Lung (tissue), 11 donors: ENCODE measurements at regions not wholly inside any gene's neighbourhood (a gene's known extent, or its start where the extent isn't known, plus 50 kb on each side); places are given as distances from the start of the nearest gene placed in this dataset.

Experiments
- ATAC-seq: fragments of 200-7000 bp; cut with Tn5 transposase; one replicate; pipeline ENCODE4 v1.9.1; 2020; ENCODE audit warnings: moderate number of reproducible peaks; ENCODE audit not compliant: insufficient read depth, low FRiP score
- DNase-seq, 3 donors: peaks; one replicate each; pipeline ENCODE4 v3.0.0-alpha.2; 2013 to 2017
- H3K27ac ChIP-seq, 2 donors: one replicate each; pipeline ENCODE4 v1.5.1; 2013; ENCODE audit warnings: mild to moderate bottlenecking in 2 of 2, moderate library complexity in 2 of 2, control low read depth in 1 of 2, inconsistent platforms in 1 of 2, low read depth in 1 of 2, low read length in 1 of 2
- H3K27me3 ChIP-seq, 3 donors: one replicate each; pipeline ENCODE4 v1.5.1; 2013; ENCODE audit warnings: low read length in 2 of 3; ENCODE audit not compliant: control insufficient read depth in 3 of 3, insufficient read depth in 3 of 3
- H3K36me3 ChIP-seq, 4 donors: one replicate each; pipeline ENCODE4 v1.5.1; 2013; ENCODE audit warnings: low read length in 4 of 4, mild to moderate bottlenecking in 1 of 4, moderate library complexity in 1 of 4; ENCODE audit not compliant: control insufficient read depth in 4 of 4, insufficient read depth in 4 of 4
- H3K4me1 ChIP-seq, 5 donors: one replicate each; pipeline ENCODE4 v1.5.1; 2013; ENCODE audit warnings: low read length in 5 of 5, mild to moderate bottlenecking in 2 of 5, moderate library complexity in 1 of 5; ENCODE audit not compliant: control insufficient read depth in 5 of 5, insufficient read depth in 5 of 5
- H3K4me3 ChIP-seq: one replicate; pipeline ENCODE4 v1.5.1; 2013; ENCODE audit warnings: mild to moderate bottlenecking, control low read depth, moderate library complexity
- H3K9ac ChIP-seq, 2 donors: one replicate each; pipeline ENCODE4 v1.5.1; 2013; ENCODE audit warnings: low read length in 2 of 2, control low read depth in 1 of 2; ENCODE audit not compliant: insufficient read depth in 1 of 2
- H3K9me3 ChIP-seq, 4 donors: one replicate each; pipeline ENCODE4 v1.5.1; 2013; ENCODE audit warnings: low read length in 3 of 4, mild to moderate bottlenecking in 1 of 4, moderate library complexity in 1 of 4; ENCODE audit not compliant: control insufficient read depth in 4 of 4, insufficient read depth in 3 of 4
- WGBS, 2 donors: extraction: QIAGEN DNeasy Blood & Tissue Kit; methylation state at CpG; one replicate each; pipeline ENCODE4 v1.1.7; 2013; 5-methylcytosine and 5-hydroxymethylcytosine counted together
- TF ChIP-seq, protein P1 (sequence below): IDR thresholded peaks from 2 replicates; pipeline ENCODE4 v1.5.1; 2012; ENCODE audit warnings: mild to moderate bottlenecking; ENCODE audit errors: control extremely low read depth, extremely low read depth
- donor health status: control.
- donor health status: control.
- donor health status: Bipolar disorder and iron deficiency.
- donor health status: healthy.
- donor health status: DM: yes; HTN: yes; CAD: no.

GRCh38 chr17:12512694-12513355 is 152.9 kb upstream of the MYOCD start:
- Histone ChIP-seq H3K9me3 (no peaks in the 10 kb centered on the region), H3K9ac (no peak overlapping the region), H3K36me3 (no peaks in the 10 kb centered on the region), H3K27ac (no peak overlapping the region), H3K4me3 (no peak overlapping the region), H3K4me1 (no peaks in the 10 kb centered on the region), H3K27me3 (peaks cover 0 to 20% (median 0%) of the 10 kb centered on the region in 3 donors)
- TF ChIP-seq, protein P1, sequence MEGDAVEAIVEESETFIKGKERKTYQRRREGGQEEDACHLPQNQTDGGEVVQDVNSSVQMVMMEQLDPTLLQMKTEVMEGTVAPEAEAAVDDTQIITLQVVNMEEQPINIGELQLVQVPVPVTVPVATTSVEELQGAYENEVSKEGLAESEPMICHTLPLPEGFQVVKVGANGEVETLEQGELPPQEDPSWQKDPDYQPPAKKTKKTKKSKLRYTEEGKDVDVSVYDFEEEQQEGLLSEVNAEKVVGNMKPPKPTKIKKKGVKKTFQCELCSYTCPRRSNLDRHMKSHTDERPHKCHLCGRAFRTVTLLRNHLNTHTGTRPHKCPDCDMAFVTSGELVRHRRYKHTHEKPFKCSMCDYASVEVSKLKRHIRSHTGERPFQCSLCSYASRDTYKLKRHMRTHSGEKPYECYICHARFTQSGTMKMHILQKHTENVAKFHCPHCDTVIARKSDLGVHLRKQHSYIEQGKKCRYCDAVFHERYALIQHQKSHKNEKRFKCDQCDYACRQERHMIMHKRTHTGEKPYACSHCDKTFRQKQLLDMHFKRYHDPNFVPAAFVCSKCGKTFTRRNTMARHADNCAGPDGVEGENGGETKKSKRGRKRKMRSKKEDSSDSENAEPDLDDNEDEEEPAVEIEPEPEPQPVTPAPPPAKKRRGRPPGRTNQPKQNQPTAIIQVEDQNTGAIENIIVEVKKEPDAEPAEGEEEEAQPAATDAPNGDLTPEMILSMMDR: no peak
- WGBS, 2 donors: 73 to 88% methylated on average over 4 of the region's 4 CpGs
- no peak for ATAC-seq
- DNase-seq: no peak

DNA sequence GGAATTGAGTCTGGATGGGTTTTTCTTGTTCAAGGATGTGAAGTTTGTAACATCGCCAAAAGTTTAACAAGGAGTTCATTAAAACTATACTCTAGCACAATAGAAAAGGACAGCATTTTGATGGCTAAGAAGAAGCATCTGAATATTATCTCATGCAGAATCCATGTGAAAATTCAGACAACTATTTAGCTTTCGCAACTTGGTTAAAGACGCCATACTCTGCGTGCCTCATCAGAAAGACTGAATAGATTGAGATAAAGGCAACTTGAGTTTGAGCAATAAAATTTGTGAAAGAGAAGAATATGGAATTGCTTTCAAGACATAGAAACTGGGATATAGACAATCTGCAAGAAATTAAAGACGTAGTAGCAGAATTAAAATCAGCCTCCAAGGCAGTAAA is 151.1 kb upstream of the MYOCD start:
- DNase-seq (no peak), ATAC-seq (no peak)
- H3K9ac ChIP-seq: no peak overlapping the region
- no peaks in the 10 kb centered on the region for H3K4me1 ChIP-seq
- WGBS, 2 donors: 93 to 94% methylated on average over 5 of the region's 5 CpGs
- no peak overlapping the region for H3K27ac ChIP-seq
- H3K36me3 ChIP-seq: no peaks in the 10 kb centered on the region
- peaks cover 0 to 30% (median 0%) of the 10 kb centered on the region in 3 donors for H3K27me3 ChIP-seq
- TF ChIP-seq, protein P1: no peak
- H3K4me3 ChIP-seq: no peak overlapping the region
- H3K9me3 ChIP-seq: no peaks in the 10 kb centered on the region

GRCh38 chr17:12519956-12520594 is 145.6 kb upstream of the MYOCD start:
- Histone ChIP-seq H3K9ac (no peak overlapping the region), H3K27me3 (peaks cover 0 to 21% (median 0%) of the 10 kb centered on the region in 3 donors), H3K4me3 (no peak overlapping the region), H3K27ac (no peak overlapping the region), H3K9me3 (no peaks in the 10 kb centered on the region), H3K4me1 (peaks cover 0 to 7% (median 0%) of the 10 kb centered on the region in 5 donors), H3K36me3 (no peaks in the 10 kb centered on the region)
- ATAC-seq (no peak), DNase-seq (no peak)
- WGBS, 2 donors: 89 to 90% methylated on average over 7 of the region's 7 CpGs
- TF ChIP-seq, protein P1: no peak
